HEK293 (cell line): ENCODE measurements at regions not wholly inside any gene's neighbourhood (a gene's known extent, or its start where the extent isn't known, plus 50 kb on each side); places are given as distances from the start of the nearest gene placed in this dataset.

Source experiments
- CTCF ChIP-seq: fragments of 450-650 bp; formaldehyde crosslinking; IDR thresholded peaks from 2 replicates; pipeline ENCODE4 v1.5.1; 2016; ENCODE audit warnings: missing biosample characterization, missing genetic modification characterization
- KLF7 ChIP-seq: fragments of 450-650 bp; formaldehyde crosslinking; IDR thresholded peaks from 2 replicates; pipeline ENCODE4 v1.5.1; 2016; ENCODE audit warnings: missing biosample characterization, missing genetic modification characterization, borderline replicate concordance
- PBX3 ChIP-seq: sonication (generic); formaldehyde crosslinking; IDR thresholded peaks from 2 replicates; pipeline ENCODE4 v1.8.1; 2022; ENCODE audit warnings: mild to moderate bottlenecking, moderate library complexity, missing genetic modification reagents
- PRDM1 ChIP-seq: fragments of 450-650 bp; formaldehyde crosslinking; IDR thresholded peaks from 2 replicates; pipeline ENCODE4; 2016; ENCODE audit warnings: missing biosample characterization, missing genetic modification characterization
- SCRT1 ChIP-seq: fragments of 450-650 bp; formaldehyde crosslinking; IDR thresholded peaks from 2 replicates; pipeline ENCODE4 v1.5.1; 2016; ENCODE audit warnings: missing biosample characterization, missing genetic modification characterization, borderline replicate concordance
- SP3 ChIP-seq: fragments of 450-650 bp; formaldehyde crosslinking; IDR thresholded peaks from 2 replicates; pipeline ENCODE4 v1.5.1; 2016; ENCODE audit warnings: missing biosample characterization, missing genetic modification characterization
- TCF7L2 ChIP-seq: IDR thresholded peaks from 2 replicates; pipeline ENCODE4 v1.6.1; 2011; ENCODE audit warnings: low read depth, mild to moderate bottlenecking, inconsistent platforms, low read length, moderate library complexity, borderline replicate concordance
- ZBTB11 ChIP-seq: fragments of 450-650 bp; formaldehyde crosslinking; conservative IDR thresholded peaks from 2 replicates; pipeline ENCODE4 v1.5.1; 2016; ENCODE audit warnings: low read depth, missing biosample characterization, missing genetic modification characterization
- ZNF121 ChIP-seq: fragments of 450-650 bp; formaldehyde crosslinking; IDR thresholded peaks from 2 replicates; pipeline ENCODE4 v1.5.1; 2016; ENCODE audit warnings: missing biosample characterization, missing genetic modification characterization
- ZNF266 ChIP-seq: fragments of 450-650 bp; formaldehyde crosslinking; IDR thresholded peaks from 2 replicates; pipeline ENCODE4 v1.5.1; 2016; ENCODE audit warnings: missing biosample characterization, missing genetic modification characterization, low read depth
- ZNF274 ChIP-seq, 2 experiments: fragments of 200-500 bp in 1 of 2; fragments of 450-650 bp in 1 of 2; sonication (Bioruptor generic) in 1 of 2; formaldehyde crosslinking in 1 of 2; IDR thresholded peaks; 2 replicates each; pipeline versions ENCODE4 v1.5.1 to v1.6.1; 2014 to 2016; ENCODE audit warnings: borderline replicate concordance in 1 of 2, inconsistent platforms in 1 of 2, low read length in 1 of 2, missing biosample characterization in 1 of 2, missing genetic modification characterization in 1 of 2
- ZNF311 ChIP-seq: fragments of 450-650 bp; formaldehyde crosslinking; IDR thresholded peaks from 2 replicates; pipeline ENCODE4 v1.5.1; 2017; ENCODE audit warnings: missing biosample characterization, missing genetic modification characterization, borderline replicate concordance
- ZNF48 ChIP-seq: fragments of 450-650 bp; formaldehyde crosslinking; IDR thresholded peaks from 2 replicates; pipeline ENCODE4 v1.5.1; 2016; ENCODE audit warnings: missing biosample characterization, missing genetic modification characterization
- ZNF558 ChIP-seq: fragments of 450-650 bp; formaldehyde crosslinking; IDR thresholded peaks from 2 replicates; pipeline ENCODE4 v1.5.1; 2016; ENCODE audit warnings: missing biosample characterization, missing genetic modification characterization

- TF ChIP-seq KLF7 (no peak), SCRT1 (no peak), SP3 (tag by site-specific recombination) (no peak), ZNF48 (tag by site-specific recombination) (no peak), ZNF121 (tag by site-specific recombination) (no peak), ZBTB11 (tag by site-specific recombination) (no peak), ZNF266 (tag by site-specific recombination) (no peak), CTCF (tag by site-specific recombination) (no peak), ZNF558 (no peak), ZNF311 (no peak), PRDM1 (no peak), ZNF274 (IDR thresholded peaks at IDR 0.05; ENCODE audit: low read length) (no peak), ZNF274 (tag by site-specific recombination; IDR thresholded peaks at IDR 0.05; ENCODE audit: borderline replicate concordance) (no peak), TCF7L2 (no peak), PBX3 (no peak)
These were observed 585.7 kb upstream of the DAB2 start for GRCh38 chr5:40010436-40010835.
